ENCODE measurements at regions not wholly inside any gene's neighbourhood (a gene's known extent, or its start where the extent isn't known, plus 50 kb on each side); places are given as distances from the start of the nearest gene placed in this dataset.

GRCh38 chr2:21822505-21822904 is 698.7 kb downstream of the TDRD15 start:
- H2AFZ ChIP-seq (ENCODE audit: low read depth, low read length, poor library complexity, severe bottlenecking) = no peak overlapping the region
- H3K9me2 ChIP-seq (ENCODE audit: insufficient read depth) = no peaks in the 10 kb centered on the region
- H3K9ac ChIP-seq (ENCODE audit: low read length) = no peak overlapping the region
- ChIA-PET POLR2A (no interaction called here), RAD21 (ENCODE audit: low non-redundant PET in 1 of 2, low total read pairs in 2 of 2, uncharacterized antibody in 2 of 2, unreplicated experiment in 2 of 2) (no interaction called here), CTCF (no interaction called here)
- no peaks in the 10 kb centered on the region for H4K20me1 ChIP-seq (ENCODE audit: insufficient read depth)
- no peak overlapping the region for H3K4me2 ChIP-seq (ENCODE audit: low read length)
- BruUV-seq (replicated peaks) = no TSS peak
- no peaks in the 10 kb centered on the region for H3K4me1 ChIP-seq (ENCODE audit: control insufficient read depth in 1 of 2, insufficient read depth in 2 of 2, low read length in 2 of 2)
- H3K79me2 ChIP-seq (ENCODE audit: insufficient read depth, low read length) = no peaks in the 10 kb centered on the region
- peaks cover 4 to 28% of the 10 kb centered on the region in 2 experiments; a peak in 2 of 4 replicates for H3K9me3 ChIP-seq (ENCODE audit: control insufficient read depth in 1 of 2, insufficient read depth in 1 of 2, low read depth in 1 of 2, low read length in 2 of 2)
- intact Hi-C loops (cut with micrococcal nuclease) = no loop called here
- DNase-seq (ENCODE audit: low read depth, low spot score) (no peak), ATAC-seq (no peak)
- H3K4me3 ChIP-seq (replicated peaks in 1 of 2; ENCODE audit: low read depth in 1 of 2, low read length in 2 of 2) = no peak overlapping the region
- TF ChIP-seq SRF (IDR thresholded peaks at IDR 0.05; ENCODE audit: low read depth) (no peak), CEBPB (IDR thresholded peaks at IDR 0.05; ENCODE audit: low read depth) (no peak), JUND (IDR thresholded peaks at IDR 0.05) (no peak), FOSL1 (IDR thresholded peaks at IDR 0.05; ENCODE audit: low read depth) (no peak), EZH2 (IDR thresholded peaks at IDR 0.05) (no peak), EGR1 (IDR thresholded peaks at IDR 0.05; ENCODE audit: low read depth) (no peak), POLR2AphosphoS5 (IDR thresholded peaks at IDR 0.05; ENCODE audit: low read depth, low read length) (no peak), CTCF (IDR thresholded peaks at IDR 0.05 in 2 of 3, conservative IDR thresholded peaks at IDR 0.05 in 1 of 3; ENCODE audit: borderline replicate concordance in 1 of 3, insufficient read depth in 1 of 3, low read depth in 2 of 3, low read length in 2 of 3) (no peak), ELF1 (IDR thresholded peaks at IDR 0.05; ENCODE audit: borderline replicate concordance, low read depth) (no peak)
- H3K27me3 ChIP-seq (ENCODE audit: insufficient read depth, low read length) = no peaks in the 10 kb centered on the region
- H3K36me3 ChIP-seq (ENCODE audit: control insufficient read depth in 1 of 2, insufficient read depth in 2 of 2, low read length in 2 of 2) = no peaks in the 10 kb centered on the region
- H3K27ac ChIP-seq (ENCODE audit: low read depth, low read length) = no peak overlapping the region

- ChIA-PET CTCF (no interaction called here), POLR2A (no interaction called here), RAD21 (ENCODE audit: low non-redundant PET in 1 of 2, low total read pairs in 2 of 2, uncharacterized antibody in 2 of 2, unreplicated experiment in 2 of 2) (no interaction called here)
- Histone ChIP-seq H3K9me3 (ENCODE audit: control insufficient read depth in 1 of 2, insufficient read depth in 1 of 2, low read depth in 1 of 2, low read length in 2 of 2) (peaks cover 11 to 18% of the 10 kb centered on the region in 2 experiments; a peak in 2 of 4 replicates), H3K9ac (ENCODE audit: low read length) (no peak overlapping the region), H3K4me3 (replicated peaks in 1 of 2; ENCODE audit: low read depth in 1 of 2, low read length in 2 of 2) (no peak overlapping the region), H3K79me2 (ENCODE audit: insufficient read depth, low read length) (no peaks in the 10 kb centered on the region), H3K27ac (ENCODE audit: low read depth, low read length) (no peak overlapping the region), H2AFZ (ENCODE audit: low read depth, low read length, poor library complexity, severe bottlenecking) (no peak overlapping the region), H3K4me2 (ENCODE audit: low read length) (no peak overlapping the region), H3K4me1 (ENCODE audit: control insufficient read depth in 1 of 2, insufficient read depth in 2 of 2, low read length in 2 of 2) (no peaks in the 10 kb centered on the region), H3K27me3 (ENCODE audit: insufficient read depth, low read length) (no peaks in the 10 kb centered on the region), H4K20me1 (ENCODE audit: insufficient read depth) (no peaks in the 10 kb centered on the region), H3K36me3 (ENCODE audit: control insufficient read depth in 1 of 2, insufficient read depth in 2 of 2, low read length in 2 of 2) (no peaks in the 10 kb centered on the region), H3K9me2 (ENCODE audit: insufficient read depth) (no peaks in the 10 kb centered on the region)
- intact Hi-C loops (cut with micrococcal nuclease) = no loop called here
- DNase-seq (ENCODE audit: low read depth, low spot score) = no peak
- no peak for ATAC-seq
- no TSS peak for BruUV-seq (replicated peaks)
- TF ChIP-seq EZH2 (IDR thresholded peaks at IDR 0.05) (no peak), ZBTB33 (IDR thresholded peaks at IDR 0.05; ENCODE audit: extremely low read depth, insufficient replicate concordance, low read length) (no peak), ZNF274 (IDR thresholded peaks at IDR 0.05; ENCODE audit: low read depth, low read length) (no peak), ZFX (IDR thresholded peaks at IDR 0.05) (no peak), SRF (IDR thresholded peaks at IDR 0.05; ENCODE audit: low read depth) (no peak), CBX3 (IDR thresholded peaks at IDR 0.05; ENCODE audit: low read depth) (no peak), TCF7L2 (IDR thresholded peaks at IDR 0.05; ENCODE audit: borderline replicate concordance, extremely low read depth, insufficient read depth, insufficient read length) (no peak), RAD21 (IDR thresholded peaks at IDR 0.05; ENCODE audit: low read depth) (no peak), POLR2A (IDR thresholded peaks at IDR 0.05; ENCODE audit: borderline replicate concordance, extremely low read depth, insufficient read depth, insufficient read length) (no peak), SP1 (IDR thresholded peaks at IDR 0.05; ENCODE audit: low read depth) (no peak), CTCF (IDR thresholded peaks at IDR 0.05 in 2 of 3, conservative IDR thresholded peaks at IDR 0.05 in 1 of 3; ENCODE audit: borderline replicate concordance in 1 of 3, insufficient read depth in 1 of 3, low read depth in 2 of 3, low read length in 2 of 3) (no peak)
Measured at GRCh38 chr2:21833767-21834166, 710.0 kb downstream of the TDRD15 start.
